Common myeloid progenitor, CD34-positive (primary cell): ENCODE measurements at regions not wholly inside any gene's neighbourhood (a gene's known extent, or its start where the extent isn't known, plus 50 kb on each side); places are given as distances from the start of the nearest gene placed in this dataset.

Source experiments
- CTCF ChIA-PET: fragments of 350-600 bp; sonication (Branson Sonifier 250); formaldehyde crosslinking; loops from one replicate; lab custom pipeline; 2021; ENCODE audit warnings: antibody characterized with exemption; lab: Charles Lee
- POLR2A ChIA-PET: fragments of 350-600 bp; sonication (Branson Sonifier 250); formaldehyde crosslinking; loops from one replicate; lab custom pipeline; 2021; ENCODE audit warnings: antibody characterized with exemption; lab: Charles Lee
- DNase-seq, 3 donors: peaks; one replicate each; pipeline versions ENCODE4 v3.0.0 to v3.0.0-alpha.2; 2013
- H3K27ac ChIP-seq, 2 experiments: 1 replicate in 1 of 2; 2 replicates in 1 of 2; pipeline ENCODE4 v1.7.0; 2013; ENCODE audit warnings: inconsistent platforms in 2 of 2, low read length in 2 of 2, mild to moderate bottlenecking in 2 of 2, low read depth in 1 of 2, moderate library complexity in 1 of 2; ENCODE audit not compliant: severe bottlenecking in 2 of 2, insufficient read depth in 1 of 2, poor library complexity in 1 of 2
- H3K27me3 ChIP-seq, 5 experiments: replicated peaks in 2 of 5; 1 replicate in 3 of 5; 2 replicates in 2 of 5; pipeline versions ENCODE4 v1.6.1 to v1.7.0; 2013; ENCODE audit warnings: low read length in 4 of 5, mild to moderate bottlenecking in 2 of 5, moderate library complexity in 2 of 5, inconsistent platforms in 1 of 5; ENCODE audit not compliant: insufficient read depth in 5 of 5, control insufficient read depth in 4 of 5
- H3K36me3 ChIP-seq, 4 experiments: 1 replicate in 2 of 4; 2 replicates in 2 of 4; pipeline versions ENCODE4 v1.6.1 to v1.7.0; 2013; ENCODE audit warnings: low read length in 3 of 4, control low read depth in 1 of 4, mild to moderate bottlenecking in 1 of 4; ENCODE audit not compliant: control insufficient read depth in 4 of 4, insufficient read depth in 4 of 4
- H3K4me1 ChIP-seq, 4 experiments: 1 replicate in 3 of 4; 2 replicates in 1 of 4; pipeline versions ENCODE4 v1.6.1 to v1.7.1; 2013; ENCODE audit warnings: low read length in 3 of 4, mild to moderate bottlenecking in 3 of 4, control low read depth in 1 of 4, inconsistent platforms in 1 of 4, moderate library complexity in 1 of 4; ENCODE audit not compliant: control insufficient read depth in 4 of 4, insufficient read depth in 4 of 4; ENCODE audit errors: control extremely low read depth in 1 of 4
- H3K4me3 ChIP-seq, 7 experiments: 1 replicate in 4 of 7; 2 replicates in 3 of 7; pipeline versions ENCODE4 v1.5.1 to v1.7.0; 2013; ENCODE audit warnings: mild to moderate bottlenecking in 7 of 7, low read length in 6 of 7, moderate library complexity in 6 of 7, inconsistent platforms in 2 of 7, low read depth in 2 of 7, control low read depth in 1 of 7; ENCODE audit not compliant: insufficient read depth in 4 of 7, control insufficient read depth in 1 of 7; ENCODE audit errors: extremely low read depth in 1 of 7
- H3K9me3 ChIP-seq, 5 experiments: 1 replicate in 4 of 5; 2 replicates in 1 of 5; pipeline versions ENCODE4 v1.6.1 to v1.7.1; 2013; ENCODE audit warnings: low read length in 4 of 5, mild to moderate bottlenecking in 2 of 5, inconsistent platforms in 1 of 5, low read depth in 1 of 5, moderate library complexity in 1 of 5; ENCODE audit not compliant: control insufficient read depth in 4 of 5, insufficient read depth in 2 of 5; ENCODE audit errors: control extremely low read depth in 1 of 5
- WGBS: methylation state at CpG from one replicate; pipeline ENCODE4 v1.1.5; 2013; ENCODE audit not compliant: insufficient coverage; 5-methylcytosine and 5-hydroxymethylcytosine counted together

- Histone ChIP-seq H3K4me3 (no peak overlapping the region), H3K27me3 (peaks cover 0 to 2% (median 0%) of the 10 kb centered on the region in 5 experiments), H3K36me3 (no peaks in the 10 kb centered on the region), H3K9me3 (peaks cover 0 to 2% (median 0%) of the 10 kb centered on the region in 5 experiments), H3K4me1 (no peaks in the 10 kb centered on the region), H3K27ac (no peak overlapping the region)
- DNase-seq, result no peak
- no CpG with 5 or more reads among the region's 1 CpG for WGBS
- POLR2A ChIA-PET, result no interaction called here
- CTCF ChIA-PET, result no interaction called here
Observed at GRCh38 chr10:2230478-2230877, 493.2 kb upstream of the ADARB2 start.

- no peak overlapping the region for H3K27ac ChIP-seq
- DNase-seq, result no peak
- H3K4me3 ChIP-seq, result no peak overlapping the region
- POLR2A ChIA-PET, result no interaction called here
- CTCF ChIA-PET, result no interaction called here
- no peaks in the 10 kb centered on the region for H3K4me1 ChIP-seq
- 89% methylated on average over 3 of the region's 5 CpGs for WGBS
- peaks cover 0 to 2% (median 0%) of the 10 kb centered on the region in 5 experiments for H3K9me3 ChIP-seq
- peaks cover 0 to 2% (median 0%) of the 10 kb centered on the region in 5 experiments for H3K27me3 ChIP-seq
- H3K36me3 ChIP-seq, result no peaks in the 10 kb centered on the region
Observed at GRCh38 chr10:2228320-2228901, 491.1 kb upstream of the ADARB2 start.

- no peak for DNase-seq
- no peaks in the 10 kb centered on the region for H3K4me1 ChIP-seq
- no peak overlapping the region for H3K27ac ChIP-seq
- H3K9me3 ChIP-seq, result peaks cover 0 to 2% (median 0%) of the 10 kb centered on the region in 5 experiments
- peaks cover 0 to 2% (median 0%) of the 10 kb centered on the region in 5 experiments for H3K27me3 ChIP-seq
- ChIA-PET POLR2A (no interaction called here), CTCF (no interaction called here)
- WGBS, result 82% methylated on average over 8 of the region's 10 CpGs
- H3K36me3 ChIP-seq, result no peaks in the 10 kb centered on the region
- H3K4me3 ChIP-seq, result no peak overlapping the region
Observed at GRCh38 chr10:2225609-2226008, 488.3 kb upstream of the ADARB2 start.

DNA sequence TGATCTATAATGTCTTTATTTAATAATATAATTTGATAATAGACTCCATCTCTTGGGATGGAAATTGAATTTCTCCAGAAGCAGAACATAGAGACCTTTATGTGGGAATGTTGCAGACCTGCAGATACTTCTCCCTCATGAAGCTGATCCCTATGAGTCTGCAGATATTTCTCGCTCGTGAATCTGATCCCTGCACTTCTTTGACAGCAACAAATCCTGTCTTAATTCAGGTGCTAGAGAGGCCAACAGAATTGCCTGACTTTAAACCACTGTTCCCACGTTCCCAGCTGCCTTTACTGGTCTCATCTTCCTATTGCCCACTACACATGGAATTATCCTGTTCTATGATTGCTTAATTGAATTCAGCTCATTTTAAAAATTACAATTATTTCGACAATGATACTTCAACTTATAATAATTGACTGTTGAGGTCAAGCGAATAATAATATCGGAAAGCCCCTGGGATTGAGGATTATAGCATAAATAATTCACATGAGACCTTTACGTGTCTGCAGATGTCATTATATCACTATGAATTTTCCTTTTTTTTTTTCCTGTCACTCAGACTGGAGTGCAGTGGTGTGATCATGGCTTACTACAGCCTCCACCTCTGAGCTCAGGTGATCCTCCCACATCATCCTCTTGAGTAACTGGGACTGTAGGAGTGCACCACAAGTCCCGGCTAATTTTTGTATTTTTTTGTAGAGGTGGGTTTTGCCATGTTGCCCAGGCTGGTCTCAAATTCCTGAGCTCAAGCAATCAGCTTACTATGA, 486.4 kb upstream of the ADARB2 start:
- Histone ChIP-seq H3K27ac (no peak overlapping the region), H3K4me1 (no peaks in the 10 kb centered on the region), H3K4me3 (no peak overlapping the region), H3K36me3 (no peaks in the 10 kb centered on the region), H3K9me3 (peaks cover 0 to 2% (median 0%) of the 10 kb centered on the region in 5 experiments), H3K27me3 (peaks cover 0 to 2% (median 0%) of the 10 kb centered on the region in 5 experiments)
- POLR2A ChIA-PET, result no interaction called here
- CTCF ChIA-PET, result no interaction called here
- DNase-seq, result no peak
- WGBS, result 90% methylated on average over 6 of the region's 8 CpGs

DNA sequence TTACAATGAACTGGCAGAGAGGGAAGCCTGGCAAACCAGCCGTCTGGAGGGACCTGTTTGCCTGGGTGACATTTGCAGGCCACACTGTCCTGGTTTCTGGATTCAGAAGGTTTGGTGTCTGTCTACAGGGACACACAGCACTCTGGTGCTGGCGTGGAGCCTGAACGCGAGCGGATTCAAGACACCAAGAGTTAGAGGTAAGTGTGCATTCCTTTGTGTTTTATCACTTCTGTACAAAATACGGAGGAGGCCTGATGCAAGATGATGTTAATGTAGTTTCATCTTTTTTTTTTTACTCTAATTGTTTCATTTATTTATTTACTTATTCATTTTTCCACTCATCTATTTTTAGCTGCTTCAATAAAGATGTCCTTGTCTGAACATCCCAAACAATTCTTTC, 485.3 kb upstream of the ADARB2 start:
- no peak overlapping the region for H3K4me3 ChIP-seq
- H3K27ac ChIP-seq, result no peak overlapping the region
- peaks cover 0 to 2% (median 0%) of the 10 kb centered on the region in 5 experiments for H3K9me3 ChIP-seq
- ChIA-PET CTCF (no interaction called here), POLR2A (no interaction called here)
- 71% methylated on average over 1 of the region's 6 CpGs for WGBS
- peaks cover 0 to 2% (median 0%) of the 10 kb centered on the region in 5 experiments for H3K27me3 ChIP-seq
- no peaks in the 10 kb centered on the region for H3K36me3 ChIP-seq
- DNase-seq, result no peak
- no peaks in the 10 kb centered on the region for H3K4me1 ChIP-seq

DNA sequence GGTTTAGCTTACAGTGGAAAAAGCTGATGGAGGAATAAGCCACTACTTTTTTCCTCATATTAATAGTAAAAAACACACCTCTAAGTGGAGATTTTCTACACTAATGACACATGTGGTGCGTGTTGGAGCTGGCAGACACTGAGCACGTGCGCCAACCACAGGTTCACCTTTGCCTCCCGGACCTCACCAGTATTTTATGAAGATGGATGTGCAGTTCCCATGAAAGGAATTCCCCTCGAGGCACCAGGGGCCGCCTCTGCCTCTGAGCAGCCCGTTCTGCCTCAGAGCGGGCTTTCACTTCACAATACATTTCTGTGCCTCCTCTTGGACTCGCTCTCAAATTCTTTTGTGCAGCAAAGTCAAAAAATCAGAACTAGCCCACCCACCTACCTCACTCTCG, 477.5 kb upstream of the ADARB2 start:
- Histone ChIP-seq H3K27ac (no peak overlapping the region), H3K4me3 (no peak overlapping the region), H3K4me1 (no peaks in the 10 kb centered on the region), H3K27me3 (peaks cover 0 to 4% (median 0%) of the 10 kb centered on the region in 5 experiments), H3K36me3 (no peaks in the 10 kb centered on the region), H3K9me3 (no peaks in the 10 kb centered on the region)
- 88% methylated on average over 6 of the region's 10 CpGs for WGBS
- DNase-seq, result no peak
- POLR2A ChIA-PET, result no interaction called here
- CTCF ChIA-PET, result no interaction called here

GRCh38 chr10:2214092-2214491, 476.8 kb upstream of the ADARB2 start:
- H3K36me3 ChIP-seq, result no peaks in the 10 kb centered on the region
- ChIA-PET CTCF (no interaction called here), POLR2A (no interaction called here)
- H3K4me1 ChIP-seq, result no peaks in the 10 kb centered on the region
- WGBS, result 95% methylated on average over 10 of the region's 12 CpGs
- H3K4me3 ChIP-seq, result no peak overlapping the region
- H3K27ac ChIP-seq, result no peak overlapping the region
- H3K9me3 ChIP-seq, result no peaks in the 10 kb centered on the region
- no peak for DNase-seq
- peaks cover 0 to 6% (median 0%) of the 10 kb centered on the region in 5 experiments for H3K27me3 ChIP-seq
